ENCODE measurements at regions not wholly inside any gene's neighbourhood (a gene's known extent, or its start where the extent isn't known, plus 50 kb on each side); places are given as distances from the start of the nearest gene placed in this dataset.
"Not testable (repeated sequence)": the region's sequence is repeated elsewhere in the genome, so short reads cannot be mapped to it uniquely, and the experiment has no call there.

- H3K9me3 Mint-ChIP-seq = no peaks in the 10 kb centered on the region
- H3K27me3 Mint-ChIP-seq = peaks cover 11% of the 10 kb centered on the region
- H3K4me3 Mint-ChIP-seq = no peak overlapping the region
- H3K36me3 Mint-ChIP-seq = no peaks in the 10 kb centered on the region
- no peak overlapping the region for H3K27ac Mint-ChIP-seq
- no peaks in the 10 kb centered on the region for H3K4me1 Mint-ChIP-seq
These were observed 60.3 kb upstream of the LYZL1 start for GRCh38 chr10:29228562-29228961.

DNA sequence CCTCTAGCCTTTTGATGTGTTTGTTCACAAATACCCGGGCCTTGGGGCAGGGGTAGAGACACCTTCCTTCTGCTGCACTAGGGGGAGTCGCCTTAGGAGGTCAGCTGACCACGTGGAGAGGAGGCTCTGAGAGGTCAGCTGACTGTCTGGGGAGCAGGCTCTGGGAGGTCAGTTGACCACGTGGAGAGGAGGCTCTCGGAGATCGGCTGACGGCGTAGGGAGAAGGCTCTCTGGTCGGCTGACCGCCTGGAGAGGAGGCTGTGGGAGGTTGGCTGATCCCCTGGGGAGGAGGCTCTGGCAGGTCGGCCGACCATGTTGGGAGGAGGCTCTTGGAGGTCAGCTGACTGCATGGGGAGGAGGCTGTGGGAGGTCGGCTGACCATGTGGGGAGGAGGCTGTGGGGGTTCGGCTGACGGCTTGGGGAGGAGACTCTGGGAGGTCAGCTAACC lies 59.6 kb upstream of the LYZL1 start:
- H3K36me3 Mint-ChIP-seq = no peaks in the 10 kb centered on the region
- peaks cover 9% of the 10 kb centered on the region for H3K27me3 Mint-ChIP-seq
- no peaks in the 10 kb centered on the region for H3K9me3 Mint-ChIP-seq
- H3K4me1 Mint-ChIP-seq = no peaks in the 10 kb centered on the region
- H3K27ac Mint-ChIP-seq = no peak overlapping the region
- no peak overlapping the region for H3K4me3 Mint-ChIP-seq

- not testable (repeated sequence) for H3K36me3 Mint-ChIP-seq, H3K27me3 Mint-ChIP-seq, H3K4me1 Mint-ChIP-seq, H3K9me3 Mint-ChIP-seq, H3K4me3 Mint-ChIP-seq, H3K27ac Mint-ChIP-seq
These were observed 52.0 kb upstream of the LYZL1 start for GRCh38 chr10:29236910-29237309.

GRCh38 chr10:29237786-29238185 lies 51.1 kb upstream of the LYZL1 start:
- H3K9me3 Mint-ChIP-seq = no peaks in the 10 kb centered on the region
- H3K27me3 Mint-ChIP-seq = no peaks in the 10 kb centered on the region
- H3K4me3 Mint-ChIP-seq = no peak overlapping the region
- H3K4me1 Mint-ChIP-seq = no peaks in the 10 kb centered on the region
- no peak overlapping the region for H3K27ac Mint-ChIP-seq
- no peaks in the 10 kb centered on the region for H3K36me3 Mint-ChIP-seq

GRCh38 chr10:29238523-29239135 lies 50.2 kb upstream of the LYZL1 start:
- H3K36me3 Mint-ChIP-seq = no peaks in the 10 kb centered on the region
- no peak overlapping the region for H3K27ac Mint-ChIP-seq
- H3K27me3 Mint-ChIP-seq = no peaks in the 10 kb centered on the region

More at GRCh38 chr10:29238523-29239135, 50.2 kb upstream of the LYZL1 start:
- no peaks in the 10 kb centered on the region for H3K9me3 Mint-ChIP-seq
- H3K4me3 Mint-ChIP-seq = no peak overlapping the region
- no peaks in the 10 kb centered on the region for H3K4me1 Mint-ChIP-seq
